Endothelial cell of umbilical vein (primary cell): ENCODE measurements at regions not wholly inside any gene's neighbourhood (a gene's known extent, or its start where the extent isn't known, plus 50 kb on each side); places are given as distances from the start of the nearest gene placed in this dataset.

Source experiments
- BruUV-seq: library from RNA; stranded (reverse); fragments of 400-500 nt; replicated peaks from 2 replicates; lab custom pipeline; 2021; lab: Mats Ljungman, UMichigan
- CTCF ChIA-PET: fragments of 300-600, 350-600 bp; sonication (Branson Sonifier 250); formaldehyde crosslinking; loops from one replicate; lab custom pipeline; 2021; ENCODE audit warnings: antibody characterized with exemption, inconsistent platforms; lab: Charles Lee
- POLR2A ChIA-PET: fragments of 300-600, 350-600 bp; sonication (Branson Sonifier 250); formaldehyde crosslinking; loops from one replicate; lab custom pipeline; 2021; ENCODE audit warnings: antibody characterized with exemption, inconsistent platforms; lab: Charles Lee
- DNase-seq: peaks from one replicate; pipeline ENCODE4 v3.0.0-alpha.2; 2011; ENCODE audit warnings: low read depth, low spot score
- FAIRE-seq: peaks from 2 replicates; lab custom pipeline; 2011; peaks lifted over from hg19 to GRCh38; lab: Jason Lieb, UNC
- H2AFZ ChIP-seq: 2 replicates; pipeline ENCODE4 v1.6.0; 2012; ENCODE audit warnings: low read depth, low read length, control low read depth, inconsistent platforms
- H3K27ac ChIP-seq: 2 replicates; pipeline ENCODE4 v1.5.1; 2011; ENCODE audit warnings: low read depth, mild to moderate bottlenecking, control low read depth, low read length, moderate library complexity; ENCODE audit not compliant: insufficient read depth
- H3K27me3 ChIP-seq, 2 experiments: 2 replicates each; pipeline versions ENCODE4 v1.6.0 to v1.6.1; 2011; ENCODE audit warnings: low read length in 2 of 2, mixed read lengths in 1 of 2; ENCODE audit not compliant: control insufficient read depth in 2 of 2, insufficient read depth in 2 of 2
- H3K36me3 ChIP-seq, 2 experiments: 2 replicates in 1 of 2; 3 replicates in 1 of 2; pipeline ENCODE4 v1.5.1; 2011; ENCODE audit warnings: low read length in 2 of 2, mild to moderate bottlenecking in 1 of 2, moderate library complexity in 1 of 2; ENCODE audit not compliant: control insufficient read depth in 2 of 2, insufficient read depth in 2 of 2; ENCODE audit errors: extremely low read depth in 1 of 2
- H3K4me1 ChIP-seq: 3 replicates; pipeline ENCODE4 v1.5.1; 2011; ENCODE audit warnings: mild to moderate bottlenecking, low read length; ENCODE audit not compliant: control insufficient read depth, insufficient read depth; ENCODE audit errors: extremely low read depth
- H3K4me2 ChIP-seq: 2 replicates; pipeline ENCODE4 v1.6.1; 2011; ENCODE audit warnings: low read length, control low read depth, mixed read lengths; ENCODE audit not compliant: insufficient read depth
- H3K4me3 ChIP-seq, 3 experiments: fragments of 200-600 bp in 1 of 3; sonication (generic), shearing (Covaris generic) in 1 of 3; replicated peaks in 1 of 3; 2 replicates each; pipeline ENCODE4 v1.5.1; 2011 to 2016; ENCODE audit warnings: control low read depth in 3 of 3, low read length in 3 of 3, mild to moderate bottlenecking in 2 of 3, inconsistent platforms in 1 of 3, low read depth in 1 of 3, moderate library complexity in 1 of 3; ENCODE audit not compliant: insufficient read depth in 1 of 3
- H3K79me2 ChIP-seq: 2 replicates; pipeline ENCODE4 v1.6.0; 2012; ENCODE audit warnings: low read length, inconsistent platforms; ENCODE audit not compliant: control insufficient read depth, insufficient read depth
- H3K9ac ChIP-seq: replicated peaks from 2 replicates; pipeline ENCODE3; 2011; ENCODE audit warnings: low read length, control low read depth; ENCODE audit not compliant: insufficient read depth; ENCODE audit errors: extremely low read depth
- H3K9me1 ChIP-seq: replicated peaks from 3 replicates; pipeline ENCODE4 v1.6.0; 2011; ENCODE audit warnings: mild to moderate bottlenecking, low read length; ENCODE audit not compliant: control insufficient read depth, insufficient read depth; ENCODE audit errors: extremely low read depth
- H3K9me3 ChIP-seq: replicated peaks from 2 replicates; pipeline ENCODE4 v1.5.1; 2012; ENCODE audit warnings: low read length, inconsistent platforms; ENCODE audit not compliant: control insufficient read depth, insufficient read depth
- H4K20me1 ChIP-seq: replicated peaks from 2 replicates; pipeline ENCODE3; 2011; ENCODE audit warnings: mild to moderate bottlenecking, low read length; ENCODE audit not compliant: control insufficient read depth, insufficient read depth; ENCODE audit errors: extremely low read depth
- CTCF ChIP-seq, 2 donors: IDR thresholded peaks; 1 replicate in 1 of 2; 2 replicates in 1 of 2; pipeline ENCODE4 v1.5.1; 2011; ENCODE audit warnings: low read length in 2 of 2, mild to moderate bottlenecking in 2 of 2, moderate library complexity in 2 of 2, control low read depth in 1 of 2, inconsistent platforms in 1 of 2, low read depth in 1 of 2; ENCODE audit not compliant: insufficient read depth in 1 of 2; ENCODE audit errors: extremely low read depth in 1 of 2
- EZH2 ChIP-seq: IDR thresholded peaks from 2 replicates; pipeline ENCODE4 v1.6.1; 2012; ENCODE audit warnings: borderline replicate concordance, low read depth, mild to moderate bottlenecking, moderate library complexity, low read length, inconsistent platforms; ENCODE audit not compliant: severe bottlenecking
- FOS ChIP-seq: IDR thresholded peaks from 2 replicates; pipeline ENCODE4 v1.6.1; 2011; ENCODE audit warnings: mild to moderate bottlenecking, low read length, moderate library complexity, borderline replicate concordance; ENCODE audit not compliant: insufficient read depth
- GATA2 ChIP-seq: IDR thresholded peaks from 2 replicates; pipeline ENCODE4 v1.7.0; 2011; ENCODE audit warnings: low read depth, mild to moderate bottlenecking, moderate library complexity, mixed read lengths, low read length; ENCODE audit not compliant: insufficient read length, insufficient read depth
- JUN ChIP-seq: IDR thresholded peaks from 2 replicates; pipeline ENCODE4 v1.6.1; 2011; ENCODE audit warnings: borderline replicate concordance, low read depth; ENCODE audit not compliant: insufficient read length, insufficient read depth
- MAX ChIP-seq: IDR thresholded peaks from 2 replicates; pipeline ENCODE4 v1.6.1; 2011; ENCODE audit not compliant: insufficient read depth, insufficient read length
- MYC ChIP-seq: IDR thresholded peaks from one replicate; pipeline ENCODE4 v1.6.1; 2011; ENCODE audit warnings: mild to moderate bottlenecking, low read depth, low read length
- POLR2A ChIP-seq: IDR thresholded peaks from 2 replicates; pipeline ENCODE4 v1.6.1; 2012; ENCODE audit warnings: low read depth, mild to moderate bottlenecking, control low read depth, low read length
- POLR2AphosphoS5 ChIP-seq: IDR thresholded peaks from 2 replicates; pipeline ENCODE4 v1.6.1; 2012; ENCODE audit warnings: low read depth, mild to moderate bottlenecking, control low read depth, low read length, moderate library complexity; ENCODE audit not compliant: insufficient read depth
- dilution Hi-C: fragments of 300-500 bp; cut with MboI; formaldehyde crosslinking; loops from one replicate; pipeline ENCODE4 v1.15.0; 2019; ENCODE audit warnings: low sequenced_read_pairs; ENCODE audit not compliant: extremely low pct_ligation_motif_present
- intact Hi-C: fragments of 100-400 bp; cut with micrococcal nuclease; formaldehyde crosslinking; loops from one replicate; pipeline ENCODE4 v1.10.0; 2022

DNA sequence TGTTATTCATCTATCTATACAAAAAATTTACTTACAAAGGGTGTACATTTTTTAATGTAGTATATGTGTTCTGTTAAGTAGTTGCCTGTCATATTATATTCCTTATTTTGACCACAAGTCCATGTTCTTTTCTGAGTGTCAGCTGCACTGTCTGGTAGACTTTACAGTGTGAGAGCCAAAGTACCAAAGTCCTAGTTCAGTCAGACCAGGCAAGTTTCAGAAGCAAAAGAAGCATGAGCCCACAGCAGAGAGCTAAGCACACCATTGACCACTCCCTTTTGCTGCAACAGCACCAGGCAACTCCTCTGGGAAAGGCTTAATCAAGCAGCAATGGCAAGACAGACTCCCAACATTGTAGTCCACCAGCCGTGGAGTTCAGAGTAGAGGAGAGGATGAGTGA is 631.9 kb upstream of the PKN2 start:
- dilution Hi-C loops (no loop called here), intact Hi-C loops (no loop called here)
- Histone ChIP-seq H3K27me3 (no peaks in the 10 kb centered on the region), H3K4me3 (no peak overlapping the region), H2AFZ (no peak overlapping the region), H4K20me1 (no peaks in the 10 kb centered on the region), H3K36me3 (no peaks in the 10 kb centered on the region), H3K79me2 (no peaks in the 10 kb centered on the region), H3K4me1 (peaks cover 5% of the 10 kb centered on the region), H3K9ac (no peak overlapping the region), H3K27ac (no peak overlapping the region), H3K9me3 (no peaks in the 10 kb centered on the region), H3K4me2 (no peak overlapping the region), H3K9me1 (no peaks in the 10 kb centered on the region)
- BruUV-seq: no TSS peak
- TF ChIP-seq POLR2A (no peak), EZH2 (no peak), MYC (no peak), FOS (no peak), CTCF (IDR thresholded peaks at IDR 0.05; ENCODE audit: extremely low read depth in 1 of 2, insufficient read depth in 1 of 2, low read depth in 1 of 2, low read length in 2 of 2) (no peak), MAX (no peak), JUN (no peak), GATA2 (no peak), POLR2AphosphoS5 (no peak)
- ChIA-PET POLR2A (no interaction called here), CTCF (interaction anchor here (1.1 kb wide), 1 partner anchor 9 kb away, joined by 3 read pairs; no protein-coding TSS in a partner anchor)
- FAIRE-seq (no peak), DNase-seq (peak; percentile 9)
